Nephron (organoid): ENCODE measurements at regions not wholly inside any gene's neighbourhood (a gene's known extent, or its start where the extent isn't known, plus 50 kb on each side); places are given as distances from the start of the nearest gene placed in this dataset.

ENCODE experiments used
- H3K27ac Mint-ChIP-seq, 3 experiments: 2 replicates each; pipeline ENCODE4 v1.8.0; 2020; ENCODE audit warnings: mixed read lengths in 3 of 3, mild to moderate bottlenecking in 2 of 3, moderate library complexity in 1 of 3
- H3K27me3 Mint-ChIP-seq: 2 replicates; pipeline ENCODE4 v1.8.0; 2021; ENCODE audit warnings: low read depth, mild to moderate bottlenecking, moderate library complexity, mixed read lengths
- H3K36me3 Mint-ChIP-seq: 2 replicates; pipeline ENCODE4 v1.8.0; 2020; ENCODE audit warnings: low read depth, mixed read lengths
- H3K4me1 Mint-ChIP-seq: 2 replicates; pipeline ENCODE4 v1.8.0; 2020; ENCODE audit warnings: mixed read lengths
- H3K4me3 Mint-ChIP-seq, 3 experiments: 2 replicates each; pipeline ENCODE4 v1.8.0; 2020; ENCODE audit warnings: mild to moderate bottlenecking in 3 of 3, mixed read lengths in 3 of 3, moderate library complexity in 2 of 3
- H3K9me3 Mint-ChIP-seq: 2 replicates; pipeline ENCODE4 v1.8.0; 2020; ENCODE audit warnings: mixed read lengths
- TF ChIP-seq, protein P1 (sequence below), 3 experiments: fragments of 200-600 bp; sonication (generic); IDR thresholded peaks; one replicate each; pipeline ENCODE4 v1.5.0; 2021; ENCODE audit warnings: antibody characterized with exemption in 3 of 3; ENCODE audit not compliant: unreplicated experiment in 3 of 3

- peaks cover 58% of the 10 kb centered on the region for H3K27me3 Mint-ChIP-seq
- TF ChIP-seq, protein P1, sequence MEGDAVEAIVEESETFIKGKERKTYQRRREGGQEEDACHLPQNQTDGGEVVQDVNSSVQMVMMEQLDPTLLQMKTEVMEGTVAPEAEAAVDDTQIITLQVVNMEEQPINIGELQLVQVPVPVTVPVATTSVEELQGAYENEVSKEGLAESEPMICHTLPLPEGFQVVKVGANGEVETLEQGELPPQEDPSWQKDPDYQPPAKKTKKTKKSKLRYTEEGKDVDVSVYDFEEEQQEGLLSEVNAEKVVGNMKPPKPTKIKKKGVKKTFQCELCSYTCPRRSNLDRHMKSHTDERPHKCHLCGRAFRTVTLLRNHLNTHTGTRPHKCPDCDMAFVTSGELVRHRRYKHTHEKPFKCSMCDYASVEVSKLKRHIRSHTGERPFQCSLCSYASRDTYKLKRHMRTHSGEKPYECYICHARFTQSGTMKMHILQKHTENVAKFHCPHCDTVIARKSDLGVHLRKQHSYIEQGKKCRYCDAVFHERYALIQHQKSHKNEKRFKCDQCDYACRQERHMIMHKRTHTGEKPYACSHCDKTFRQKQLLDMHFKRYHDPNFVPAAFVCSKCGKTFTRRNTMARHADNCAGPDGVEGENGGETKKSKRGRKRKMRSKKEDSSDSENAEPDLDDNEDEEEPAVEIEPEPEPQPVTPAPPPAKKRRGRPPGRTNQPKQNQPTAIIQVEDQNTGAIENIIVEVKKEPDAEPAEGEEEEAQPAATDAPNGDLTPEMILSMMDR (IDR thresholded peaks at IDR 0.05; ENCODE audit: unreplicated experiment in 3 of 3), result no peak
- H3K4me1 Mint-ChIP-seq, result peaks cover 15% of the 10 kb centered on the region
- H3K36me3 Mint-ChIP-seq, result no peaks in the 10 kb centered on the region
- H3K9me3 Mint-ChIP-seq, result no peaks in the 10 kb centered on the region
- H3K27ac Mint-ChIP-seq, result no peak overlapping the region
- no peak overlapping the region for H3K4me3 Mint-ChIP-seq
These were observed 132.7 kb downstream of the CPZ start for GRCh38 chr4:8725071-8725841.

DNA sequence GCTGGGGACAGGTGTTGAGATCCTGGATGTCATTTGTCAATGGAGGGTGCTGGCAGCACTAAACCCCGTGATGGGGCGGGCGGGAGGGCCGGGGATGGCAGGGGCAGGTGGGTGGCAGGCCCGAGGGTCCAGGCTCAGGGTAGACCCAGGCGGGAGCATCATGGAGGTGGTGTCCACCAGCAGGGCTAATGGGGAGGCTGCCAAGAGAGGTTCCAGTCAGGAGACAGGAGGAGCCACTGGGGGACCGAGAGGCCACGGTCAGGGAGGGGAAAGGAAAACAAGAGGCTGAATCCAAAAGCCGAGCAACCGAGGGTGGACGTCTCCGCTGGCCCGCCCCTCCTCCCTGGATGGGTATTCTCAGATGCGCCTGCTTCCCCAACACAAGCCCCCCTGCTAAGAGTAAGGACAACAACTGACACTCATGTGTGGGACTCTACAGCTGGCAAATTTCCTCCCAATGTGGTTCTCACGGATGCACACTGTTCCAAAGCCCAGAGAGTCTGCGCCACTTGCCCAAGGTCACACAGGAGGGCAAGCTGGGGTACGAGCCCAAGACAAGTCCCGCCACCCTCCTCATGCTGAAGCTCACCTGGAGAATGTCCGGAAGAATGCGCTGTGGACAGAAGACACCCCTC lies 132.0 kb downstream of the CPZ start:
- Mint-ChIP-seq H3K4me3 (no peak overlapping the region), H3K27me3 (peaks cover 55% of the 10 kb centered on the region), H3K9me3 (peaks cover 5% of the 10 kb centered on the region), H3K4me1 (peaks cover 15% of the 10 kb centered on the region), H3K36me3 (no peaks in the 10 kb centered on the region), H3K27ac (no peak overlapping the region)
- TF ChIP-seq, protein P1 (IDR thresholded peaks at IDR 0.05; ENCODE audit: unreplicated experiment in 3 of 3), result no peak

DNA sequence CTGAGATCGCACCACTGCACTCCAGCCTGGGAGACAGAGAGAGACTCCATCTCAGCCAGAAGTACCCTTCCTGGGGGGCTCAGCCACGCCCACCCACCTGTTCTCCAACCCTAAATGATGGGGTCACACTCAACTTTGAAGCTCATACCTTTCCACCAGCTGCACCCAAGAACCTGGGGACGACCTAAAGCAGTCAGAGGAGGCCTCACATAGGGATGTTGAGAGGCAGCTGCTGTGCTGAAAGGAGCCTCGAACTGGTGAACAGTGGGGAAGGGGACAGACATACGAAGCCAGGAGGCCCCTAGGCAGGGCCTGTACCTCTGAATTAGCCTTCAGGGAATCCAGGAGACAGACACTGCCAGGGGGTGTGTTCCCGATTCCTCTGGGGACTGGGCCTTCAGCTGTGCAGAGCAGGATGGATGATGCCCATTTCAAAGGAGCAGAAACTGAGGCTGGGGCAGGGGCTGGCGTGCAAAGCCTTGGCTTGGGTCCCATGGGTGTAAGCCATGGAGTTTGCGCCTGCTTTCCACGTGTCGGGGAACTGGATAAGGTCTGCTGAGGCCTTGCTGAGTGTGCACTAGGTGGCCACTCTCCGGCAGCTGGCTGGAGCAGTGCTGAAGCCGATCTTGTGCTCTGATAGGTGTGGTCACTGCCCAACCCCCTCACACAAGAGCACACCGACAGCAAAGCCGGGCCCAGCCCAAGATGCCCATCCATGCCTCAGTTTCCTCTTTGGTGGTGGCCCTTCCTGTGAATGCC lies 130.8 kb downstream of the CPZ start:
- Mint-ChIP-seq H3K9me3 (peaks cover 6% of the 10 kb centered on the region), H3K4me3 (no peak overlapping the region), H3K36me3 (no peaks in the 10 kb centered on the region), H3K27ac (no peak overlapping the region), H3K4me1 (peaks cover 15% of the 10 kb centered on the region), H3K27me3 (peaks cover 50% of the 10 kb centered on the region)
- TF ChIP-seq, protein P1 (IDR thresholded peaks at IDR 0.05; ENCODE audit: unreplicated experiment in 3 of 3), result no peak

DNA sequence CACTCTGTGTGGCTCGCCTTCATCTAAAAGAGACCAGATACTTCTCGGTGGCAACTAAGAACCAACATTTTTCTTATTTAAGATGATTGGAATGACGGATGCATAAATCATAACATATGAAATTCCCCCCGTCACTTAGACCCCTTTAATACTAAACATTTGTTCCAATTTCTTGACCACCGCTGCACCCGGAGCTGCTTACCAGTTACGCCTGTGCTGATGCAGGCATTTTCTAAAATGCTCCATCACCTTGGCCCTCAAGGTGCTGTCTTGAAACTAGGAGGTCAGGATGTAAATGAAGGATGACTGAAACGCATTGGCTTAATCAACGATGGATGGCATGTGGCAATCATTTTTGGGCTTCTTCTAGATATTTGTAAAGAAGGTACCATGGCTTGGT lies 130.0 kb downstream of the CPZ start:
- Mint-ChIP-seq H3K36me3 (no peaks in the 10 kb centered on the region), H3K4me3 (no peak overlapping the region), H3K27me3 (peaks cover 45% of the 10 kb centered on the region), H3K27ac (no peak overlapping the region), H3K9me3 (peaks cover 6% of the 10 kb centered on the region), H3K4me1 (peaks cover 15% of the 10 kb centered on the region)
- TF ChIP-seq, protein P1 (IDR thresholded peaks at IDR 0.05; ENCODE audit: unreplicated experiment in 3 of 3), result no peak

GRCh38 chr4:8721621-8722020 lies 129.1 kb downstream of the CPZ start:
- H3K9me3 Mint-ChIP-seq, result peaks cover 8% of the 10 kb centered on the region
- H3K4me1 Mint-ChIP-seq, result peaks cover 7% of the 10 kb centered on the region
- no peaks in the 10 kb centered on the region for H3K36me3 Mint-ChIP-seq
- H3K4me3 Mint-ChIP-seq, result no peak overlapping the region
- TF ChIP-seq, protein P1 (IDR thresholded peaks at IDR 0.05; ENCODE audit: unreplicated experiment in 3 of 3), result no peak
- H3K27ac Mint-ChIP-seq, result no peak overlapping the region
- peaks cover 40% of the 10 kb centered on the region for H3K27me3 Mint-ChIP-seq
